HL-60 (cell line): ENCODE measurements at regions not wholly inside any gene's neighbourhood (a gene's known extent, or its start where the extent isn't known, plus 50 kb on each side); places are given as distances from the start of the nearest gene placed in this dataset.

Experiments
- DNase-seq, 2 experiments: peaks; one replicate each; pipeline ENCODE4 v3.0.0-alpha.2; 2010 to 2020; ENCODE audit warnings: low read depth in 1 of 2, low spot score in 1 of 2
- H3K27ac ChIP-seq: fragments of 250-450 bp; sonication (Bioruptor Pico); replicated peaks from 2 replicates; pipeline ENCODE4 v1.5.1; 2020; ENCODE audit warnings: mild to moderate bottlenecking, moderate library complexity
- H3K27me3 ChIP-seq: fragments of 250-450 bp; sonication (Bioruptor Pico); 2 replicates; pipeline ENCODE4 v1.5.1; 2021; ENCODE audit warnings: mild to moderate bottlenecking, moderate library complexity; ENCODE audit not compliant: insufficient read depth, poor library complexity, severe bottlenecking
- H3K4me3 ChIP-seq: replicated peaks from 2 replicates; pipeline ENCODE4 v1.5.1; 2011; ENCODE audit warnings: mild to moderate bottlenecking, control low read depth, low read length; ENCODE audit not compliant: insufficient read depth
- GABPA ChIP-seq: IDR thresholded peaks from 2 replicates; pipeline ENCODE4 v1.6.1; 2012; ENCODE audit warnings: low read depth
- POLR2AphosphoS5 ChIP-seq: IDR thresholded peaks from 2 replicates; pipeline ENCODE4 v1.6.1; 2012; ENCODE audit warnings: low read depth
- SPI1 ChIP-seq: IDR thresholded peaks from 2 replicates; pipeline ENCODE4 v1.6.1; 2012; ENCODE audit warnings: low read depth, mild to moderate bottlenecking, borderline replicate concordance
- TF ChIP-seq, protein P1 (sequence below): IDR thresholded peaks from one replicate; pipeline ENCODE4 v1.5.1; 2011; ENCODE audit warnings: low read length, control low read depth, inconsistent platforms; ENCODE audit not compliant: insufficient read depth
- TF ChIP-seq, protein P2 (sequence below): IDR thresholded peaks from 2 replicates; pipeline ENCODE4 v1.6.1; 2012; ENCODE audit warnings: low read depth; ENCODE audit not compliant: insufficient replicate concordance

- Histone ChIP-seq H3K27ac (no peak overlapping the region), H3K4me3 (no peak overlapping the region), H3K27me3 (no peaks in the 10 kb centered on the region)
- DNase-seq = no peak
- TF ChIP-seq SPI1 (no peak), POLR2AphosphoS5 (no peak), GABPA (no peak)
- TF ChIP-seq, protein P1, sequence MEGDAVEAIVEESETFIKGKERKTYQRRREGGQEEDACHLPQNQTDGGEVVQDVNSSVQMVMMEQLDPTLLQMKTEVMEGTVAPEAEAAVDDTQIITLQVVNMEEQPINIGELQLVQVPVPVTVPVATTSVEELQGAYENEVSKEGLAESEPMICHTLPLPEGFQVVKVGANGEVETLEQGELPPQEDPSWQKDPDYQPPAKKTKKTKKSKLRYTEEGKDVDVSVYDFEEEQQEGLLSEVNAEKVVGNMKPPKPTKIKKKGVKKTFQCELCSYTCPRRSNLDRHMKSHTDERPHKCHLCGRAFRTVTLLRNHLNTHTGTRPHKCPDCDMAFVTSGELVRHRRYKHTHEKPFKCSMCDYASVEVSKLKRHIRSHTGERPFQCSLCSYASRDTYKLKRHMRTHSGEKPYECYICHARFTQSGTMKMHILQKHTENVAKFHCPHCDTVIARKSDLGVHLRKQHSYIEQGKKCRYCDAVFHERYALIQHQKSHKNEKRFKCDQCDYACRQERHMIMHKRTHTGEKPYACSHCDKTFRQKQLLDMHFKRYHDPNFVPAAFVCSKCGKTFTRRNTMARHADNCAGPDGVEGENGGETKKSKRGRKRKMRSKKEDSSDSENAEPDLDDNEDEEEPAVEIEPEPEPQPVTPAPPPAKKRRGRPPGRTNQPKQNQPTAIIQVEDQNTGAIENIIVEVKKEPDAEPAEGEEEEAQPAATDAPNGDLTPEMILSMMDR = no peak
- TF ChIP-seq, protein P2, sequence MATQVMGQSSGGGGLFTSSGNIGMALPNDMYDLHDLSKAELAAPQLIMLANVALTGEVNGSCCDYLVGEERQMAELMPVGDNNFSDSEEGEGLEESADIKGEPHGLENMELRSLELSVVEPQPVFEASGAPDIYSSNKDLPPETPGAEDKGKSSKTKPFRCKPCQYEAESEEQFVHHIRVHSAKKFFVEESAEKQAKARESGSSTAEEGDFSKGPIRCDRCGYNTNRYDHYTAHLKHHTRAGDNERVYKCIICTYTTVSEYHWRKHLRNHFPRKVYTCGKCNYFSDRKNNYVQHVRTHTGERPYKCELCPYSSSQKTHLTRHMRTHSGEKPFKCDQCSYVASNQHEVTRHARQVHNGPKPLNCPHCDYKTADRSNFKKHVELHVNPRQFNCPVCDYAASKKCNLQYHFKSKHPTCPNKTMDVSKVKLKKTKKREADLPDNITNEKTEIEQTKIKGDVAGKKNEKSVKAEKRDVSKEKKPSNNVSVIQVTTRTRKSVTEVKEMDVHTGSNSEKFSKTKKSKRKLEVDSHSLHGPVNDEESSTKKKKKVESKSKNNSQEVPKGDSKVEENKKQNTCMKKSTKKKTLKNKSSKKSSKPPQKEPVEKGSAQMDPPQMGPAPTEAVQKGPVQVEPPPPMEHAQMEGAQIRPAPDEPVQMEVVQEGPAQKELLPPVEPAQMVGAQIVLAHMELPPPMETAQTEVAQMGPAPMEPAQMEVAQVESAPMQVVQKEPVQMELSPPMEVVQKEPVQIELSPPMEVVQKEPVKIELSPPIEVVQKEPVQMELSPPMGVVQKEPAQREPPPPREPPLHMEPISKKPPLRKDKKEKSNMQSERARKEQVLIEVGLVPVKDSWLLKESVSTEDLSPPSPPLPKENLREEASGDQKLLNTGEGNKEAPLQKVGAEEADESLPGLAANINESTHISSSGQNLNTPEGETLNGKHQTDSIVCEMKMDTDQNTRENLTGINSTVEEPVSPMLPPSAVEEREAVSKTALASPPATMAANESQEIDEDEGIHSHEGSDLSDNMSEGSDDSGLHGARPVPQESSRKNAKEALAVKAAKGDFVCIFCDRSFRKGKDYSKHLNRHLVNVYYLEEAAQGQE = no peak
Observed at GRCh38 chr7:113217314-113217713, 99.0 kb upstream of the SMIM30 start.

DNA sequence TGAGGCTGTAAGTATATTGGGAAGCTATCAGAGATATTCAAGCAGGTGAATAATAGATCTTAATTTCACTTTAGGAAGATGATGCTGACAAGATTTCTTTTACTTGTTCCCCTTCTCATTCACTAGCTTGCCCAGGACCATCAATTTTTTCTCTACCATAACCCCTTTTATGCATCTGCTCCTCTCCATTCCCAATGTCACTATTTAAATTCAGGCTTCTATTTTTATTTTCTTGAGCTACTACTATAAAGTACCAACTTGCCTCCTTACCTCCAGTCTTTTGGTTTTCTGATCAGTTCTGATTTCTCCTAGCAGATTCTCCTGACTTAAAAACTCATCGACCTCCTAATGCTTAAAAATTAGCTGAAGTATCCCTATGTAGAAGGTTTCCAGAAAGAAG, 97.7 kb upstream of the SMIM30 start:
- Histone ChIP-seq H3K27ac (no peak overlapping the region), H3K4me3 (no peak overlapping the region), H3K27me3 (no peaks in the 10 kb centered on the region)
- no peak for DNase-seq
- TF ChIP-seq, protein P1 = no peak
- TF ChIP-seq, protein P2 = no peak
- TF ChIP-seq GABPA (no peak), SPI1 (no peak), POLR2AphosphoS5 (no peak)

DNA sequence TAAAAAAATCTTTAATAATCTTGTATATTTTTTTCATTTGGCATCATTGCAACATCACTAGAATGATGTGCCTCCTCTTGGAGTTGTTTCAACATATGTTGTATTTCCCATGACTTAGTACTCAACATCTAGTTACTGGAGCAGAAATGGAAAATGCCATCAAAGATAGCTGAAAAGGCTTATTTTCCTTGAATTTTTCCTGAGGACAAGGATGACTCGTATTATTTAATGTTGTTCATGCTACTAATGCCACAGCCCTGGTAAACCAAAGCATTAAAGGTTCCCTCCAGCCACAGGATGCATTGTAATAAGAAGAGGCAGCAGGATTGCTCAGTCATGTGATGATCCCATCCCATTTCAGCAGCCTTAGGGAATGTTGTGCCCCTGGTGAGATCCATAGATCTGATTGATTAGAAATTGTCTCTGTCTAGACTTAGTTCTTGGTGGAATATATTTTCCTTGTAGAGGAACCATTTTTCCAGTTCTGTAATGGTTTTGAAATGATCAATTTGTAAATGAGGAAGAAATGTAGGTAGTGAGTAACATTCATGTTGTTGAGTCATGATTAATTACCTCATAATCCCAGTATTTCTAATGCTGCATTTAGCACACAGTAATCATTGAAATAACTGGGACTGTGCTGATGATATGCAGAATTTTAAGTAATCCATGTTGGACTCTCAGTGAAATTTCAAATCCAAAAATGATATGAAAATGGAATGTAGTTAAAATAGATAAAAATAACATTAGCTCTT, 91.3 kb upstream of the SMIM30 start:
- TF ChIP-seq, protein P1 = no peak
- TF ChIP-seq SPI1 = no peak
- TF ChIP-seq, protein P2 = no peak
- no peak for TF ChIP-seq GABPA
- no peak for TF ChIP-seq POLR2AphosphoS5
- no peaks in the 10 kb centered on the region for H3K27me3 ChIP-seq
- DNase-seq = no peak
- no peak overlapping the region for H3K27ac ChIP-seq
- H3K4me3 ChIP-seq = no peak overlapping the region
